PC-9 (cell line): ENCODE measurements at regions not wholly inside any gene's neighbourhood (a gene's known extent, or its start where the extent isn't known, plus 50 kb on each side); places are given as distances from the start of the nearest gene placed in this dataset.

ENCODE experiments used
- BruUV-seq: library from RNA; stranded (reverse); fragments of 400-500 nt; replicated peaks from 2 replicates; lab custom pipeline; 2021; lab: Mats Ljungman, UMichigan
- CTCF ChIA-PET: fragments of 300-600 bp; sonication (Branson Sonifier 250); formaldehyde crosslinking; loops from one replicate; lab custom pipeline; 2022; ENCODE audit warnings: antibody characterized with exemption; lab: Charles Lee
- POLR2A ChIA-PET: fragments of 300-600 bp; sonication (Branson Sonifier 250); formaldehyde crosslinking; loops from one replicate; lab custom pipeline; 2022; ENCODE audit warnings: antibody characterized with exemption; ENCODE audit not compliant: unreplicated experiment; lab: Charles Lee
- DNase-seq, 2 experiments: peaks; one replicate each; pipeline versions ENCODE4 v3.0.0 to v3.0.0-alpha.2; 2015 to 2022; ENCODE audit warnings: mixed read lengths in 1 of 2
- H2AFZ ChIP-seq: fragments of 200-600 bp; sonication (generic); 2 replicates; pipeline ENCODE4 v1.8.1; 2017; ENCODE audit warnings: antibody characterized with exemption
- H3F3A ChIP-seq: fragments of 200-600 bp; sonication (generic); 2 replicates; pipeline ENCODE4 v1.8.1; 2017; ENCODE audit warnings: antibody characterized with exemption, mild to moderate bottlenecking, low read depth; ENCODE audit not compliant: insufficient read depth
- H3K27ac ChIP-seq: fragments of 200-600 bp; sonication (generic); 2 replicates; pipeline ENCODE4 v1.6.1; 2016; ENCODE audit warnings: mixed run types
- H3K27me3 ChIP-seq: fragments of 200-600 bp; sonication (generic); 2 replicates; pipeline ENCODE4 v1.6.1; 2016; ENCODE audit warnings: low read depth, mixed run types; ENCODE audit not compliant: insufficient read depth
- H3K36me3 ChIP-seq: fragments of 200-600 bp; sonication (generic); 2 replicates; pipeline ENCODE4 v1.6.1; 2016; ENCODE audit warnings: low read depth, mixed run types
- H3K4me1 ChIP-seq: fragments of 200-600 bp; sonication (generic); replicated peaks from 2 replicates; pipeline ENCODE4 v1.6.1; 2016; ENCODE audit warnings: mixed run types; ENCODE audit not compliant: insufficient read depth
- H3K4me2 ChIP-seq: fragments of 200-600 bp; sonication (generic); 2 replicates; pipeline ENCODE4 v1.6.1; 2017; ENCODE audit warnings: mixed run types
- H3K4me3 ChIP-seq: fragments of 200-600 bp; sonication (generic); 2 replicates; pipeline ENCODE4 v1.6.1; 2016; ENCODE audit warnings: mixed run types
- H3K79me2 ChIP-seq: fragments of 200-600 bp; sonication (generic); 2 replicates; pipeline ENCODE4 v1.6.1; 2017; ENCODE audit warnings: low read depth, mixed run types
- H3K9me2 ChIP-seq: fragments of 200-600 bp; sonication (generic); 2 replicates; pipeline ENCODE4 v1.8.1; 2017; ENCODE audit warnings: mild to moderate bottlenecking; ENCODE audit not compliant: insufficient read depth
- H3K9me3 ChIP-seq: fragments of 200-600 bp; sonication (generic); 2 replicates; pipeline ENCODE4 v1.8.1; 2016; ENCODE audit warnings: low read depth; ENCODE audit not compliant: insufficient read depth
- H4K20me1 ChIP-seq: fragments of 200-600 bp; sonication (generic); 2 replicates; pipeline ENCODE4 v1.8.1; 2017; ENCODE audit not compliant: insufficient read depth
- EZH2 ChIP-seq: fragments of 200-600 bp; sonication (generic); IDR thresholded peaks from 2 replicates; pipeline ENCODE4 v1.8.0; 2017; ENCODE audit warnings: antibody characterized with exemption, low read depth
- intact Hi-C: fragments of 100-400 bp; cut with micrococcal nuclease; formaldehyde crosslinking; loops from one replicate; pipeline ENCODE4 v1.10.0; 2022; ENCODE audit not compliant: unreplicated experiment
- TF ChIP-seq, protein P1 (sequence below): fragments of 200-600 bp; sonication (generic); conservative IDR thresholded peaks from 2 replicates; pipeline ENCODE4 v1.6.1; 2017; ENCODE audit warnings: mixed run types, antibody characterized with exemption, mild to moderate bottlenecking, moderate library complexity

DNA sequence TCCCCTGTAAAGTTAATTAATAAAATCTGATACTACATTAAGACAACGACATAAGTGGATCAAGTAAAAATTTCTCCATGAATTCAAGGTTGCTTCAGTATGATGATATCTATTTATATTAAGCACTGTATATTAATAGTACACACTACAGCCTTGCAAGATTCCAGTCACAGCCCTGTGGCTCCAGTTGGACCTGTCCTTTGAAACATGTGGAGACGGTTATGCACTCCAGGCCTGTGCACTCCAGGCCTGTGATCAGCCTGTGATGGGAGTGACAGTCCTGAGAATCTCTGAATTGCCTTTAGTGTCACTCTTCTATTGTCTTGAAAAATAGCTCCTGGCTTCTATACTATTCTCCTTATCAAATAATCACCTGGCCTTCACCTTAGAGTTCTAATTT, 981.1 kb upstream of the AGA start:
- ChIA-PET CTCF (no interaction called here), POLR2A (no interaction called here)
- Histone ChIP-seq H3K4me3 (no peak overlapping the region), H3K36me3 (no peaks in the 10 kb centered on the region), H3K4me2 (no peak overlapping the region), H3K4me1 (no peaks in the 10 kb centered on the region), H3F3A (no peaks in the 10 kb centered on the region), H3K27me3 (no peaks in the 10 kb centered on the region), H3K9me3 (no peaks in the 10 kb centered on the region), H3K9me2 (no peaks in the 10 kb centered on the region), H2AFZ (no peak overlapping the region), H3K27ac (no peak overlapping the region), H3K79me2 (no peaks in the 10 kb centered on the region), H4K20me1 (no peaks in the 10 kb centered on the region)
- DNase-seq = no peak
- BruUV-seq = no TSS peak
- intact Hi-C loops = no loop called here
- TF ChIP-seq EZH2 = no peak
- TF ChIP-seq, protein P1, sequence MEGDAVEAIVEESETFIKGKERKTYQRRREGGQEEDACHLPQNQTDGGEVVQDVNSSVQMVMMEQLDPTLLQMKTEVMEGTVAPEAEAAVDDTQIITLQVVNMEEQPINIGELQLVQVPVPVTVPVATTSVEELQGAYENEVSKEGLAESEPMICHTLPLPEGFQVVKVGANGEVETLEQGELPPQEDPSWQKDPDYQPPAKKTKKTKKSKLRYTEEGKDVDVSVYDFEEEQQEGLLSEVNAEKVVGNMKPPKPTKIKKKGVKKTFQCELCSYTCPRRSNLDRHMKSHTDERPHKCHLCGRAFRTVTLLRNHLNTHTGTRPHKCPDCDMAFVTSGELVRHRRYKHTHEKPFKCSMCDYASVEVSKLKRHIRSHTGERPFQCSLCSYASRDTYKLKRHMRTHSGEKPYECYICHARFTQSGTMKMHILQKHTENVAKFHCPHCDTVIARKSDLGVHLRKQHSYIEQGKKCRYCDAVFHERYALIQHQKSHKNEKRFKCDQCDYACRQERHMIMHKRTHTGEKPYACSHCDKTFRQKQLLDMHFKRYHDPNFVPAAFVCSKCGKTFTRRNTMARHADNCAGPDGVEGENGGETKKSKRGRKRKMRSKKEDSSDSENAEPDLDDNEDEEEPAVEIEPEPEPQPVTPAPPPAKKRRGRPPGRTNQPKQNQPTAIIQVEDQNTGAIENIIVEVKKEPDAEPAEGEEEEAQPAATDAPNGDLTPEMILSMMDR = no peak

DNA sequence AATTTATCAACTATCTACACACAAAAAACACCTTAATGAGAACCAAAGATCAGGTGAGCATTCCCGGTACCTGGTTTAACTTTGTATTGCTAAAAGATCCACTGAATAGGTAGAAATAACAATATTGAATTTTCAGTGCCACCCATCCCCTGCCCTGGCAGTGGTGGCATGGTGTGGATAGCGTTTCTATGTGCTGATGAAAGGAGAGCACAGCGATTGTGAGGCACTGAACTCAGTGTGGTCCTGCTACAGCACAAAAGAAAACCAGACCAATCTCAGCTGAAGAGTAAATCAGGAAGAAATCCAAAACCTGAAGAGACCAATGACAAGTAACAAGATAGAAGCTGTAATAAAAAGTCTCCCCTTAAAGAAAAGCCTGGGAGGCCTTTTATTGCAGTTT, 984.6 kb upstream of the AGA start:
- H3K36me3 ChIP-seq = no peaks in the 10 kb centered on the region
- no peak overlapping the region for H3K4me3 ChIP-seq
- BruUV-seq = no TSS peak
- TF ChIP-seq, protein P1 = no peak
- no peak for TF ChIP-seq EZH2
- intact Hi-C loops = no loop called here
- ChIA-PET CTCF (no interaction called here), POLR2A (no interaction called here)
- H2AFZ ChIP-seq = no peak overlapping the region
- H3K4me2 ChIP-seq = no peak overlapping the region
- no peaks in the 10 kb centered on the region for H3K9me2 ChIP-seq
- no peaks in the 10 kb centered on the region for H3F3A ChIP-seq
- H3K27ac ChIP-seq = no peak overlapping the region
- no peaks in the 10 kb centered on the region for H3K4me1 ChIP-seq
- H3K27me3 ChIP-seq = no peaks in the 10 kb centered on the region
- no peaks in the 10 kb centered on the region for H4K20me1 ChIP-seq
- H3K79me2 ChIP-seq = no peaks in the 10 kb centered on the region
- no peaks in the 10 kb centered on the region for H3K9me3 ChIP-seq
- DNase-seq = no peak

DNA sequence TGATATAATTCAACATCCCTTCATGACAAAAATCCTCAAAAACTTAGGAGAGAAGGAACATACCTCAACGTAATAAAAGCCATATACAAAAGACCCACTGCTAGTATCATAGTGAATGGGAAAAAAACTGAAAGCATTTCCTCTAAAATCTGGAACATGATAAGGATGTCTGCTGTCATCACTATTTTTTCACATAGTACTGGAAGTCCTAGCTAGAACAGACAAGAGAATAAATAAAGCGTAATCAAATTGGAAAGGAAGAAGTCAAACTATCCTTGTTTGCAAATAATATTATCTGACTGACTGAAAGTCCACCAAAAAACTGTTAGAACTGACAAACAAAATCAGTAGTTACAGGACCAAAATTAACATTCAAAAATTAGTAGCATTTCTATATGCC, 985.4 kb upstream of the AGA start:
- no peaks in the 10 kb centered on the region for H3F3A ChIP-seq
- H3K9me2 ChIP-seq = no peaks in the 10 kb centered on the region
- no peaks in the 10 kb centered on the region for H3K36me3 ChIP-seq
- no peaks in the 10 kb centered on the region for H3K4me1 ChIP-seq
- no TSS peak for BruUV-seq
- intact Hi-C loops = no loop called here
- CTCF ChIA-PET = no interaction called here
- POLR2A ChIA-PET = no interaction called here
- DNase-seq = no peak
- H3K4me2 ChIP-seq = no peak overlapping the region
- no peak overlapping the region for H3K4me3 ChIP-seq
- H4K20me1 ChIP-seq = no peaks in the 10 kb centered on the region
- no peaks in the 10 kb centered on the region for H3K27me3 ChIP-seq
- no peak overlapping the region for H2AFZ ChIP-seq
- TF ChIP-seq, protein P1 = no peak
- TF ChIP-seq EZH2 = no peak
- no peaks in the 10 kb centered on the region for H3K9me3 ChIP-seq
- no peak overlapping the region for H3K27ac ChIP-seq
- no peaks in the 10 kb centered on the region for H3K79me2 ChIP-seq
